HuH-7.5 (cell line): ENCODE measurements at regions not wholly inside any gene's neighbourhood (a gene's known extent, or its start where the extent isn't known, plus 50 kb on each side); places are given as distances from the start of the nearest gene placed in this dataset.

Experiments
- DNase-seq: peaks from one replicate; pipeline ENCODE4 v3.0.0; 2011; ENCODE audit warnings: low spot score

DNA sequence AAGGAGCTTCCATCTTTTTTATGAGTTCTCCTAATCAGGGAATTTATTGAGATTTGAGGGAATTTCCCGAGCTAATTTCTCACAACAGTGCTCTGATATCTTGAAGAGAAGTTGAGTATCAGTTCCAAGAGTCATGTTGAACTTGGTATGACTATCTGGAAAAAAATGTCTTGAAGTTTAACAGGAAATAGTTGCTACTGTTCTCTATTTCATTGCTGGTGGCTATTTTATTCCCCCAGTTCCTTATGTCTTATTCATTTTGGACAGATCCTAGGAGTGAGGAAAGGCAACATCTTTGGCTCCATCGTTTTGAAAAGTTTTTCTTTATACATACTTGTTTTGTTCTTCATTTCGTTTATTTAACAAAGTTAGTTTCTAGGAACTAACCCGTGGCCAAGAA is 307.8 kb upstream of the AGTR1 start:
- no peak for DNase-seq

GRCh38 chr3:148395821-148396220 is 301.9 kb upstream of the AGTR1 start:
- DNase-seq = no peak

GRCh38 chr3:148400754-148401153 is 296.9 kb upstream of the AGTR1 start:
- DNase-seq = no peak

- no peak for DNase-seq
Measured at GRCh38 chr3:148408667-148409066, 289.0 kb upstream of the AGTR1 start.

DNA sequence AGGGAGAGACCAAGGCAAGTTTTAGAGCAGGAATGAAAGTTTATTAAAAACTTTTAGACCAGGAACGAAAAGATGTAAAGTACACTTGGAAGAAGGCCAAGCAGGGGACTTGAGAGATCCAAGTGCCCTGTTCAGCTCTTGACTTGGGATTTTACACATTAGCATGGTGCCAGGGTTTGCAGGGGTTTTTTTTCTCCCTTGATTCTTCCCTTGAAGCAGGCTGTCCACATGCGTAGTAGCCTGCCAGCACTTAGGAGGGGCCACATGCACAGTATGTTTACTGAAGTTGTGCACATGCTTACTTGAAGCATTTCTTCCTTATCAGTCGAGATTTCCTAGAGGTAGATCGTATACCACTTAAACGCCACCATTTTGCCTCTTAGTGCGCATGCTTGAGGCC is 277.5 kb upstream of the AGTR1 start:
- no peak for DNase-seq

DNA sequence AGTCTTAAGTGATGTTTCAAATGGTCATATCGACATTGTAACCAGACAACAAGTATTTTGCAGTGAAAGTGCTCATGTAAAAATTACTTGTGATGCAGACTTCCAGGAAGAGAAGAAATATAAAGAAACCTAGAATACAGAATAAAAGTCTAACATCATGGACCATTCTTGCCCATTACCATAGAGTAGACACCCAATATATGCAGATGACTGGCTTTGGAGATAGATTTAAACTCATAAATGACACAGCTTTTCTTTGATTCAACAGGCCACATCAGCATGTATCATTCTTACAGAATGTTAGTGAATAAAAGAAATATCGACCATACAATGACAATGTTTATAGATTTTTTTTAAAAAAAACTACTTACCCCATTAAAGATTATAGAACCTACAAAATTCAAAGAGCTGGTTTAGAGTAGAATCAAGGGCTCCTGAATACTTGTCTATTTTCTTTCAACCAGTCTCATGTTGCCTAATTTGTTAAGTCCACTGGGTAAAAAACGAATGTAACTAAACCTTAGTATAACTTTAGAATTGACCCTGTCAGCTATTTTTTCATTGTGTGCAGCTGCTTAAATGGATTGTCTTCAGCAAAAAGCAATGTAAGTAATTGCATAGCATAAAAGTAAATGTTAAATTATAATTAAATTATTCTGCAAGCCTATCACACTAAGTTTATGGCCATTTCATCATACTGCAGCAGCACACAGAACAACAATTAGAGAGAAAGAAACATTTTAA is 268.7 kb upstream of the AGTR1 start:
- DNase-seq = no peak

DNA sequence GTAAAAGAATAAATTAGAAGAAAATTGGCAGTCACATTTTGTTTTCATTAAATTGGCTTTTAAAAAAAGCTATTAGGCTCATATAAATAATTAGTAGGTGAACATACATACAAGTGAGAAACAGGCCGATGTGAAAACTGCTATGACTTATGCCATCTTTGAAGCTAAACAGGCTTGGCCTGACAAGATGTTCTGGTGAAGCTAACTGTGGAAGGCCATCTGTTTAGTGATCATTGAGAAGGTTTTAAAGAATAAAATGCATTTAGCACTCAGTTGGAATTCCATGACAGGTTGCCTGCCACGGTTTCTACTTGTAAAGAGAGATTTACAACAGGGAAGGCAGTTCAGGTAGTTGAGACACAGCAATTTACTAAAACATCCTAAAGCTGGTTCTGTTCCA is 264.0 kb upstream of the AGTR1 start:
- DNase-seq = no peak

- no peak for DNase-seq
Measured at GRCh38 chr3:148435534-148435933, 262.2 kb upstream of the AGTR1 start.

GRCh38 chr3:148439254-148439822 is 258.4 kb upstream of the AGTR1 start:
- no peak for DNase-seq

DNA sequence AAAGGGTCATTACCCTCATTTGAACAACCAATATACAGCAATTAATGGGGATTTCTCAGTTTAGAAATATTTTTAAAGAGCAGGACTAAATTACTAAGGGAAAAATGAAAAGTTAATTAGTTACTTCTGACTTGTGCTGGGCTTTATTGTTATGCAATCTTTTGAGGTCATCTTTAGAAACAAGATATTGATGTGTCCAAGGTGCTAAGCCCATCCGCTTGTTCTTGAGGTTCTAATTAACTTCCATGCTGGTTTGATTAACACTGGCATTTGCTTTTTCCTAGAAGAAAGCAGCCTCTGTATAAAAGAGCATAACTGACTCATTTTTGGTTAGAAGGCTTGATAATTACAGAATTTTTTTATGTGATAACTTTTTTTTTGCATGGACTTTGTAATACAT is 256.5 kb upstream of the AGTR1 start:
- DNase-seq = no peak

- no peak for DNase-seq
Measured at GRCh38 chr3:148450819-148451218, 246.9 kb upstream of the AGTR1 start.

DNA sequence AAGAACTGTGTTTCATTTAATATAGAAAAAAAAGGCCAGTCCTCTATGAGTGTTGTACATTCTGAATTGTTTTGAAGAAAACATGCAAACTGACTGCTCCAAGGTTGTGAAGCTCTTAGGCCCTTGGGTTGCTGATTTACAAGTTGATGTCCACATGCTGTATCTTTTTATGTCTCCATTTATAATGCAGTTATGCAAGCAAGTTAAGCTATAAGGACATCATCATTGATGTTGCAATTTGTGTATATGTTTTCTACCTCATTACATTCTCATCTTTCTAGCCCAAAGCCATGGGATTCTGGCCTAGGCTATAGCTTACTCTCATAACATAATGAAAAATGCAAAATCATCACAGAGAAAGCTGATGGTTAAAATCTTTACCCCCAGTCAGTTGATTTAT is 245.7 kb upstream of the AGTR1 start:
- DNase-seq = no peak

DNA sequence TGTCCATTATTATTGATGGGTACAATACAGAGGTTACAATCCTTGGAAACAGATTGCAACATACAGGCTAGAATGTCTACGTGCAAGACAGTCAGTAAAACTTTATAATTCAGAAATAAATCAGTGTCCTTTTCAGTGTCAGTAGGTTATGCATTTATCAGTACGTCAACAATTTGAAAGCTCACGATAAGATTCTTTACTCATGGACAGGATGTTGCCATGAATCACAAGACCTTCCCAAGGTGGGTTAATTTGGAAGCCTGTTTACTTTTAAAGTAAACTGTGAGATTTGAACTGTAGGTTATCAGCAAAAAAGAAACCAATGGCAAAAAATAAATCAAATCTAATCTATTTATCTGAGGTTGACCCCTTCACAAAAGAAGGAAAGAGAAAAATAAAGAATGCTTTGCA is 243.9 kb upstream of the AGTR1 start:
- no peak for DNase-seq

- no peak for DNase-seq
Measured at GRCh38 chr3:148455098-148455497, 242.6 kb upstream of the AGTR1 start.

- no peak for DNase-seq
Measured at GRCh38 chr3:148457886-148458285, 239.8 kb upstream of the AGTR1 start.

DNA sequence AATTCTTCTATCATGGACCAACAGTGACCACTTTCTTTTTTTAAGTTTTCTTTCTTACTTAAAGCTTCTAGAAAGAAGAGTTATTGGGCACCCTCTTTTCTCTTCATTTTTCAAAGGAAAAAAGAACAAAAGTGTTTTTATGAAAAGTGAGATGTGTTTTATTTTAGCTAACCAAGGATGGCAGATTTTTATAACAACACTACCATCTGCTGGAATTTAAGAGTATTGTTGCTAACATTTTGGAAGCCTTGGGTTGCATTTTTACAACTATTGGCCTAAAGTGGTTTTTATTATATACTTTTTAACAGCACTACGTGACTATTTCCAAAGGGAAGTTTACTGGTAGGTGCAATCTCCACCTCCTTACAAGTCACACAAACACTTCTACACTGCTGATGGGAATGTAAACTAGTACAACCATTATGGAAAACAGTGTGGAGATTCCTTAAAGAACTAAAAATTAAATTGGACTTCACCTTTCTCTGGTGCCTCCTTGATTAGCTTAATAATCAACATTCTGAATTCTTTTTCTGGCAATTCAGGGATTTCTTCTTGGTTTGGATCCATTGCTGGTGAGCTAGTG is 237.7 kb upstream of the AGTR1 start:
- DNase-seq = no peak

DNA sequence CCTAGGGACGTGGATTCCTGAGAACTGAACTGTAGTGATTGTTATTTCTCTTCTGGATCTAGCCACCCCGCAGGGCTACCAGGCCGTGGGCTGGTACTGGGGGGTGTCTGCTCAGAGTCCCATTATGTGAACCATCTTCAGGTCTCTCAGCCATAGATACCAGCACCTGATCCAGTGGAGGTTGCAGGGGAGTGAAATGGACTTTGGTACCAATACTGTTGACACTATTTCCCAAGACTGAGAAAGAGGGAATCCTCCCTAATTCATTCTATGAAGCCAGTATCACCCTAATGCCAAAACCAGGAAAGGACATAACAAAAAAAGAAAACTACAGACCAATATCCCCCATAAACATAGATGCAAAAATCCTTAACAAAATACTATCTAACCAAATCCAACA is 237.0 kb upstream of the AGTR1 start:
- DNase-seq = no peak

DNA sequence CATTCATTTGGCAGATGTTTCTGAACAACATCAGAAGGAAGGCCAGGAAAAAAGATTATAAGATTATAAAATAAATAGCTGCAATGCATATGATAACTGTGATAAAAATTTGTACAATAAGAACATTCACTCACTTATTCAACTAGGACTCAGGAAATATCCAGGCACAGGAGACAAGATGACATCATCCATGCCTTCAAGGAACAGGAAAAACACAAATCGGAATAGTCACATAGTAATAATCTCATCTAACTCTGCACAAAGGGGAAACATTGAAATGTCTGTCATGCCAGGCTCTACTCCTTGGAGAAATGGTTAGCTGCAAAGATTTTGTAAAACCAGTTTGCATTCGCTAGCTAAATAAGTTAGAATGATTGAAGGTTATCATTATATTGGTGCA is 233.5 kb upstream of the AGTR1 start:
- DNase-seq = no peak

DNA sequence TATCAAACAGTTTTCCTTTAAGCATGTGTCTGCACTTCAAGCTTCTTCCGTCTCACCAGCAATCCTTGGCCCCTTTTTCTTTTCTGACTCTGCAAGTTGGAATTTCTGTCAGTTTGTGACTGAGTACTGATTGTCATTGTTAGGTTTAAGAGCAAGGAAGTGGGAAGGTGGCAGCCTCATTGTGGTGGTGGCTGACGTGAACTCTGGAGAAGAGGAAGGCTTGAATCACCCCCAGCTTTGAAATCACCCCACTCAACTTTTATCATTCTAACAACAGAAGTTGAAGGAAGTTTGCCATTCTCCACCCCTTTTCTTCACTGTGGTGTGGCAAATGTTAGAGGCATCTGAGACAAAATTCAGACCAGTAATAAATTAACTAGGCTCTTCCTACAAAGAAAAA is 231.6 kb upstream of the AGTR1 start:
- no peak for DNase-seq

DNA sequence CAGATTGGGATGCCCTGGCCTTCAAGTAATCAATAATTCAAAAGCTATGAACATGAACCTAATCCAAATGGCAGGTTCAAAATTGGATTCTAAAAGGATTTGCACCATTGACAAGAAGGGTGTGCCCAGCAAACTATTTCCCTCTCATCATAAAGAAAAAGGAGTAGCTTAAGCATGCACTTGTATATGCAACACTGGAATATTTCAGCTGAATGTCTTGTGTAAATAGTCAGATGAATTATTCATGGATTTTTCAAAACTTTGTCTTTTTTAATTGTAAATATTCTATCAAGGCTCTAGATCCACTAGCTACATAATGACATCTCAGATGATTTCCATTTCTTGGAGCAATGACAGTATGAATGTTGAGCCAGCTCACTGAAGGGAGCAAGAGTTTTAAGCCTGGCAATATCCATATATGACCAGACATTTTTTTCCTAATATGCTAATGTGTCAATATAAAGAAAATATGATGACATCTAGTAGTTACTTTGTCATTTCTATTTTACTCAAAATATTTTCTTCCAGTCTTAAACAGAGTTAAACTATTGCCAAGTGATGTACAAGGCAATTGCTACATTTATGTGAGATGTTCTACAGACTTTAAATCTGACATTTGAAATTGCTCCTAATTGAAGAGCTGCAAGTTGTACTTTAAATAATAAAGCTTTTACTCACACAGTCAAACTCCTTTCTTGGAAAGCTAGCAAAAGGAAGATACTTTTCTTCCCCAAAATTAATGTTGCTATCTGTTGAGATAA is 230.5 kb upstream of the AGTR1 start:
- no peak for DNase-seq

- DNase-seq = no peak
Measured at GRCh38 chr3:148477375-148477774, 220.3 kb upstream of the AGTR1 start.

DNA sequence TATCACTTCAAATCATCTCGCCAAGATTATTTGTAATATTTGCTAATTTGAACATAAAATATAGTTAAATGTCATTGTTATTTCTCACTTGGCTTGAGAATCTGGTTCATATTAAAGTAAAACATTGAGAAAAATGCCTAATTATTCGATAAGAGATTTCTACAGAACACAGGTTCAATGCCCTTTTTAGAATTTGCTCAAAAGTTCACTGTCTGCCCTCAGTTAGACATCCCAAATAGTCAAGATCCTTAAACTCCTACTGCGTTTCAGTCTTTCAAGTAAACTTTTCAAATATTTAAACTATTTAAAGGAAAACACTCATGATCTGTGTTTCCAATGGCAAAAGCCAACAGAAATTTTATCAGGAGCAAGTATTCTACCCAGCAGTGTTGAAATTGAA is 204.1 kb upstream of the AGTR1 start:
- DNase-seq = no peak

- no peak for DNase-seq
Measured at GRCh38 chr3:148494451-148494850, 203.3 kb upstream of the AGTR1 start.
